Tongue (tissue), 1 donor: ENCODE measurements at regions not wholly inside any gene's neighbourhood (a gene's known extent, or its start where the extent isn't known, plus 50 kb on each side); places are given as distances from the start of the nearest gene placed in this dataset.
A peak's percentile ranks its signal among the peaks of the same experiment; 100 is the strongest.
"Not testable (repeated sequence)": the region's sequence is repeated elsewhere in the genome, so short reads cannot be mapped to it uniquely, and the experiment has no call there.

Source experiments
- DNase-seq: peaks from one replicate; pipeline ENCODE4 v3.0.0-alpha.2; 2015

- peak; percentile 80 for DNase-seq
Observed at GRCh38 chr3:11739706-11740105, 96.0 kb upstream of the VGLL4 start.

GRCh38 chr3:11739123-11739522 lies 95.4 kb upstream of the VGLL4 start:
- no peak for DNase-seq

- no peak for DNase-seq
Observed at GRCh38 chr3:11737742-11738141, 94.0 kb upstream of the VGLL4 start.

- DNase-seq: no peak
Observed at GRCh38 chr3:11736136-11736833, 92.6 kb upstream of the VGLL4 start.

GRCh38 chr3:11735638-11736037 lies 91.9 kb upstream of the VGLL4 start:
- no peak for DNase-seq

GRCh38 chr3:11735111-11735510 lies 91.4 kb upstream of the VGLL4 start:
- DNase-seq: not testable (repeated sequence)

- no peak for DNase-seq
Observed at GRCh38 chr3:11733914-11734313, 90.2 kb upstream of the VGLL4 start.

- DNase-seq: no peak
Observed at GRCh38 chr3:11727207-11727606, 83.5 kb upstream of the VGLL4 start.

- DNase-seq: no peak
Observed at GRCh38 chr3:11726146-11726545, 82.4 kb upstream of the VGLL4 start.

- DNase-seq: not testable (repeated sequence)
Observed at GRCh38 chr3:11725340-11725641, 81.6 kb upstream of the VGLL4 start.

- DNase-seq: no peak
Observed at GRCh38 chr3:11724615-11725339, 81.1 kb upstream of the VGLL4 start.

- peak; percentile 21 for DNase-seq
Observed at GRCh38 chr3:11721479-11721878, 77.8 kb upstream of the VGLL4 start.

GRCh38 chr3:11720917-11721411 lies 77.2 kb upstream of the VGLL4 start:
- no peak for DNase-seq

- peak; percentile 86 for DNase-seq
Observed at GRCh38 chr3:11720304-11720898, 76.7 kb upstream of the VGLL4 start.

GRCh38 chr3:11719406-11720303 lies 75.9 kb upstream of the VGLL4 start:
- peak; percentile 85 for DNase-seq

- peak; percentile 73 for DNase-seq
Observed at GRCh38 chr3:11718637-11719405, 75.1 kb upstream of the VGLL4 start.

- DNase-seq: peak; percentile 55
Observed at GRCh38 chr3:11717768-11718636, 74.3 kb upstream of the VGLL4 start.

GRCh38 chr3:11717301-11717700 lies 73.6 kb upstream of the VGLL4 start:
- no peak for DNase-seq

- DNase-seq: no peak
Observed at GRCh38 chr3:11716573-11717290, 73.0 kb upstream of the VGLL4 start.

GRCh38 chr3:11713171-11713570 lies 69.5 kb upstream of the VGLL4 start:
- DNase-seq: no peak
